ENCODE measurements at regions not wholly inside any gene's neighbourhood (a gene's known extent, or its start where the extent isn't known, plus 50 kb on each side); places are given as distances from the start of the nearest gene placed in this dataset.
A peak's percentile ranks its signal among the peaks of the same experiment; 100 is the strongest.

GRCh38 chr2:150872756-150873395, 385.4 kb upstream of the RND3 start:
- H3K4me2 ChIP-seq, result peak overlapping the region; percentile 14
- Mint-ChIP-seq H3K36me3 (no peaks in the 10 kb centered on the region), H3K4me1 (peaks cover 42% of the 10 kb centered on the region), H3K27me3 (ENCODE audit: insufficient read depth, low read depth) (peaks cover 4% of the 10 kb centered on the region), H3K9me3 (peaks cover 2% of the 10 kb centered on the region), H3K27ac (no peak overlapping the region), H3K4me3 (peak overlapping the region; percentile 24)
- H3K36me3 ChIP-seq, result no peaks in the 10 kb centered on the region
- no peak overlapping the region for H3K4me3 ChIP-seq
- H2AFZ ChIP-seq (replicated peaks), result no peak overlapping the region
- H3K4me1 ChIP-seq, result peaks cover 36% of the 10 kb centered on the region
- H3K9ac ChIP-seq, result no peak overlapping the region
- TF ChIP-seq EZH2phosphoT487 (IDR thresholded peaks at IDR 0.05), result no peak
- no peak for TF ChIP-seq CTCF (IDR thresholded peaks at IDR 0.05)
- no peak for TF ChIP-seq EZH2 (IDR thresholded peaks at IDR 0.05)
- no peaks in the 10 kb centered on the region for H4K20me1 ChIP-seq (ENCODE audit: low read depth)
- no peaks in the 10 kb centered on the region for H3K27me3 ChIP-seq
- peak; percentile 25 for DNase-seq (ENCODE audit: low spot score)
- peaks cover 11% of the 10 kb centered on the region for H3F3A ChIP-seq (ENCODE audit: low read depth)
- H3K79me2 ChIP-seq (ENCODE audit: low read depth), result no peaks in the 10 kb centered on the region
- no peak overlapping the region for H3K27ac ChIP-seq
- no peaks in the 10 kb centered on the region for H3K9me3 ChIP-seq (ENCODE audit: low read depth)

- H3K36me3 ChIP-seq, result no peaks in the 10 kb centered on the region
- H3K4me3 ChIP-seq, result no peak overlapping the region
- H3K27me3 ChIP-seq, result no peaks in the 10 kb centered on the region
- H3K4me1 Mint-ChIP-seq, result no peaks in the 10 kb centered on the region
- peaks cover 18% of the 10 kb centered on the region for H3K9me3 Mint-ChIP-seq
- H3K27ac ChIP-seq, result no peak overlapping the region
- H3K4me2 ChIP-seq, result no peak overlapping the region
- no peak overlapping the region for H3K9ac ChIP-seq
- peaks cover 2% of the 10 kb centered on the region for H3K27me3 Mint-ChIP-seq (ENCODE audit: insufficient read depth, low read depth)
- H3K9me3 ChIP-seq (ENCODE audit: low read depth), result no peaks in the 10 kb centered on the region
- H3K27ac Mint-ChIP-seq, result no peak overlapping the region
- H3F3A ChIP-seq (ENCODE audit: low read depth), result peaks cover 11% of the 10 kb centered on the region
- no peak overlapping the region for H2AFZ ChIP-seq (replicated peaks)
- H3K79me2 ChIP-seq (ENCODE audit: low read depth), result no peaks in the 10 kb centered on the region
- no peak for DNase-seq (ENCODE audit: low spot score)
- no peaks in the 10 kb centered on the region for H4K20me1 ChIP-seq (ENCODE audit: low read depth)
- H3K4me3 Mint-ChIP-seq, result no peak overlapping the region
- TF ChIP-seq EZH2phosphoT487 (IDR thresholded peaks at IDR 0.05) (no peak), EZH2 (IDR thresholded peaks at IDR 0.05) (no peak), CTCF (IDR thresholded peaks at IDR 0.05) (no peak)
- H3K4me1 ChIP-seq, result peaks cover 5% of the 10 kb centered on the region
- no peaks in the 10 kb centered on the region for H3K36me3 Mint-ChIP-seq
These were observed 379.0 kb upstream of the RND3 start for GRCh38 chr2:150866431-150866830.

- Mint-ChIP-seq H3K9me3 (peaks cover 18% of the 10 kb centered on the region), H3K4me3 (no peak overlapping the region), H3K27me3 (ENCODE audit: insufficient read depth, low read depth) (peaks cover 2% of the 10 kb centered on the region), H3K36me3 (no peaks in the 10 kb centered on the region), H3K27ac (no peak overlapping the region), H3K4me1 (peaks cover 10% of the 10 kb centered on the region)
- H3K36me3 ChIP-seq, result no peaks in the 10 kb centered on the region
- H3K9ac ChIP-seq, result no peak overlapping the region
- TF ChIP-seq EZH2phosphoT487 (IDR thresholded peaks at IDR 0.05), result no peak
- TF ChIP-seq EZH2 (IDR thresholded peaks at IDR 0.05), result no peak
- no peak for TF ChIP-seq CTCF (IDR thresholded peaks at IDR 0.05)
- H3F3A ChIP-seq (ENCODE audit: low read depth), result peaks cover 5% of the 10 kb centered on the region
- no peak overlapping the region for H3K4me3 ChIP-seq
- H4K20me1 ChIP-seq (ENCODE audit: low read depth), result no peaks in the 10 kb centered on the region
- no peak for DNase-seq (ENCODE audit: low spot score)
- H3K9me3 ChIP-seq (ENCODE audit: low read depth), result no peaks in the 10 kb centered on the region
- no peaks in the 10 kb centered on the region for H3K79me2 ChIP-seq (ENCODE audit: low read depth)
- no peak overlapping the region for H2AFZ ChIP-seq (replicated peaks)
- H3K27me3 ChIP-seq, result no peaks in the 10 kb centered on the region
- no peak overlapping the region for H3K27ac ChIP-seq
- no peak overlapping the region for H3K4me2 ChIP-seq
- H3K4me1 ChIP-seq, result peaks cover 16% of the 10 kb centered on the region
These were observed 376.2 kb upstream of the RND3 start for GRCh38 chr2:150863691-150864090.
